ENCODE measurements at regions not wholly inside any gene's neighbourhood (a gene's known extent, or its start where the extent isn't known, plus 50 kb on each side); places are given as distances from the start of the nearest gene placed in this dataset.
A peak's percentile ranks its signal among the peaks of the same experiment; 100 is the strongest.
"Not testable (repeated sequence)": the region's sequence is repeated elsewhere in the genome, so short reads cannot be mapped to it uniquely, and the experiment has no call there.

GRCh38 chr14:98909251-98909944 is 362.6 kb downstream of the BCL11B start:
- intact Hi-C loops (cut with micrococcal nuclease) = no loop called here
- Mint-ChIP-seq H3K27ac (no peak overlapping the region), H3K36me3 (ENCODE audit: low read depth) (no peaks in the 10 kb centered on the region), H3K4me1 (ENCODE audit: low read depth) (peaks cover 25% of the 10 kb centered on the region), H3K9me3 (no peaks in the 10 kb centered on the region), H3K4me3 (no peak overlapping the region), H3K27me3 (ENCODE audit: insufficient read depth) (peaks cover 7% of the 10 kb centered on the region)
- DNase-seq (ENCODE audit: low spot score) = no peak

GRCh38 chr14:98910061-98910460 is 361.9 kb downstream of the BCL11B start:
- intact Hi-C loops (cut with micrococcal nuclease) = no loop called here

GRCh38 chr14:98912655-98913054 is 359.3 kb downstream of the BCL11B start:
- peak; percentile 37 for DNase-seq (ENCODE audit: low spot score)
- intact Hi-C loops (cut with micrococcal nuclease) = no loop called here
- no peaks in the 10 kb centered on the region for H3K36me3 Mint-ChIP-seq (ENCODE audit: low read depth)
- H3K9me3 Mint-ChIP-seq = no peaks in the 10 kb centered on the region
- no peak overlapping the region for H3K4me3 Mint-ChIP-seq
- H3K27ac Mint-ChIP-seq = no peak overlapping the region
- H3K27me3 Mint-ChIP-seq (ENCODE audit: insufficient read depth) = peaks cover 12% of the 10 kb centered on the region
- H3K4me1 Mint-ChIP-seq (ENCODE audit: low read depth) = peaks cover 25% of the 10 kb centered on the region

More at GRCh38 chr14:98910061-98910460, 361.9 kb downstream of the BCL11B start:
- Mint-ChIP-seq H3K36me3 (ENCODE audit: low read depth) (no peaks in the 10 kb centered on the region), H3K4me3 (no peak overlapping the region), H3K4me1 (ENCODE audit: low read depth) (peaks cover 25% of the 10 kb centered on the region), H3K27me3 (ENCODE audit: insufficient read depth) (peaks cover 7% of the 10 kb centered on the region), H3K27ac (no peak overlapping the region), H3K9me3 (no peaks in the 10 kb centered on the region)
- DNase-seq (ENCODE audit: low spot score) = no peak

- peaks cover 12% of the 10 kb centered on the region for H3K27me3 Mint-ChIP-seq (ENCODE audit: insufficient read depth)
- H3K4me1 Mint-ChIP-seq (ENCODE audit: low read depth) = peaks cover 25% of the 10 kb centered on the region
- no peak overlapping the region for H3K27ac Mint-ChIP-seq
- H3K36me3 Mint-ChIP-seq (ENCODE audit: low read depth) = no peaks in the 10 kb centered on the region
- DNase-seq (ENCODE audit: low spot score) = no peak
- no peak overlapping the region for H3K4me3 Mint-ChIP-seq
- intact Hi-C loops (cut with micrococcal nuclease) = no loop called here
- no peaks in the 10 kb centered on the region for H3K9me3 Mint-ChIP-seq
Measured at GRCh38 chr14:98913967-98914650, 357.9 kb downstream of the BCL11B start.

- Mint-ChIP-seq H3K9me3 (no peaks in the 10 kb centered on the region), H3K27me3 (ENCODE audit: insufficient read depth) (peaks cover 12% of the 10 kb centered on the region)
Measured at GRCh38 chr14:98914942-98915341, 357.1 kb downstream of the BCL11B start.

GRCh38 chr14:98915625-98916024 is 356.4 kb downstream of the BCL11B start:
- Mint-ChIP-seq H3K27me3 (ENCODE audit: insufficient read depth) (peaks cover 9% of the 10 kb centered on the region), H3K36me3 (ENCODE audit: low read depth) (no peaks in the 10 kb centered on the region), H3K4me1 (ENCODE audit: low read depth) (peaks cover 25% of the 10 kb centered on the region), H3K4me3 (no peak overlapping the region), H3K27ac (no peak overlapping the region), H3K9me3 (no peaks in the 10 kb centered on the region)
- intact Hi-C loops (cut with micrococcal nuclease) = no loop called here
- no peak for DNase-seq (ENCODE audit: low spot score)

More at GRCh38 chr14:98914942-98915341, 357.1 kb downstream of the BCL11B start:
- DNase-seq (ENCODE audit: low spot score) = no peak
- intact Hi-C loops (cut with micrococcal nuclease) = no loop called here
- Mint-ChIP-seq H3K36me3 (ENCODE audit: low read depth) (no peaks in the 10 kb centered on the region), H3K4me1 (ENCODE audit: low read depth) (peaks cover 25% of the 10 kb centered on the region), H3K27ac (no peak overlapping the region), H3K4me3 (no peak overlapping the region)

GRCh38 chr14:98916036-98916435 is 356.0 kb downstream of the BCL11B start:
- Mint-ChIP-seq H3K36me3 (ENCODE audit: low read depth) (no peaks in the 10 kb centered on the region), H3K4me1 (ENCODE audit: low read depth) (peaks cover 25% of the 10 kb centered on the region), H3K9me3 (no peaks in the 10 kb centered on the region), H3K27ac (no peak overlapping the region), H3K4me3 (no peak overlapping the region), H3K27me3 (ENCODE audit: insufficient read depth) (peaks cover 12% of the 10 kb centered on the region)
- intact Hi-C loops (cut with micrococcal nuclease) = no loop called here
- DNase-seq (ENCODE audit: low spot score) = no peak

GRCh38 chr14:98916476-98916875 is 355.5 kb downstream of the BCL11B start:
- H3K4me1 Mint-ChIP-seq (ENCODE audit: low read depth) = peaks cover 23% of the 10 kb centered on the region
- H3K36me3 Mint-ChIP-seq (ENCODE audit: low read depth) = no peaks in the 10 kb centered on the region
- no peaks in the 10 kb centered on the region for H3K9me3 Mint-ChIP-seq
- peaks cover 12% of the 10 kb centered on the region for H3K27me3 Mint-ChIP-seq (ENCODE audit: insufficient read depth)
- H3K27ac Mint-ChIP-seq = no peak overlapping the region
- no peak overlapping the region for H3K4me3 Mint-ChIP-seq
- intact Hi-C loops (cut with micrococcal nuclease) = no loop called here
- no peak for DNase-seq (ENCODE audit: low spot score)

- intact Hi-C loops (cut with micrococcal nuclease) = no loop called here
- H3K27ac Mint-ChIP-seq = no peak overlapping the region
- no peaks in the 10 kb centered on the region for H3K4me1 Mint-ChIP-seq (ENCODE audit: low read depth)
- DNase-seq (ENCODE audit: low spot score) = no peak
- H3K4me3 Mint-ChIP-seq = no peak overlapping the region
- H3K36me3 Mint-ChIP-seq (ENCODE audit: low read depth) = no peaks in the 10 kb centered on the region
- H3K27me3 Mint-ChIP-seq (ENCODE audit: insufficient read depth) = peaks cover 14% of the 10 kb centered on the region
- H3K9me3 Mint-ChIP-seq = peaks cover 9% of the 10 kb centered on the region
Measured at GRCh38 chr14:98919434-98919833, 352.6 kb downstream of the BCL11B start.

GRCh38 chr14:98921306-98921705 is 350.7 kb downstream of the BCL11B start:
- DNase-seq (ENCODE audit: low spot score); H3K4me3 Mint-ChIP-seq; intact Hi-C loops (cut with micrococcal nuclease); H3K4me1 Mint-ChIP-seq (ENCODE audit: low read depth); H3K9me3 Mint-ChIP-seq; H3K36me3 Mint-ChIP-seq (ENCODE audit: low read depth); H3K27ac Mint-ChIP-seq: not testable (repeated sequence)
- H3K27me3 Mint-ChIP-seq (ENCODE audit: insufficient read depth) = peaks cover 13% of the 10 kb centered on the region

GRCh38 chr14:98923596-98923995 is 348.4 kb downstream of the BCL11B start:
- intact Hi-C loops (cut with micrococcal nuclease) = no loop called here
- no peak for DNase-seq (ENCODE audit: low spot score)
- H3K27me3 Mint-ChIP-seq (ENCODE audit: insufficient read depth) = peaks cover 10% of the 10 kb centered on the region
- H3K4me1 Mint-ChIP-seq (ENCODE audit: low read depth) = peaks cover 14% of the 10 kb centered on the region
- H3K4me3 Mint-ChIP-seq = no peak overlapping the region
- H3K27ac Mint-ChIP-seq = no peak overlapping the region
- H3K36me3 Mint-ChIP-seq (ENCODE audit: low read depth) = no peaks in the 10 kb centered on the region
- peaks cover 9% of the 10 kb centered on the region for H3K9me3 Mint-ChIP-seq

GRCh38 chr14:98924046-98924445 is 348.0 kb downstream of the BCL11B start:
- Mint-ChIP-seq H3K4me1 (ENCODE audit: low read depth) (peaks cover 14% of the 10 kb centered on the region), H3K27ac (no peak overlapping the region), H3K27me3 (ENCODE audit: insufficient read depth) (peaks cover 10% of the 10 kb centered on the region), H3K4me3 (no peak overlapping the region), H3K9me3 (peaks cover 9% of the 10 kb centered on the region), H3K36me3 (ENCODE audit: low read depth) (no peaks in the 10 kb centered on the region)
- intact Hi-C loops (cut with micrococcal nuclease) = no loop called here
- no peak for DNase-seq (ENCODE audit: low spot score)

GRCh38 chr14:98925354-98926040 is 346.5 kb downstream of the BCL11B start:
- Mint-ChIP-seq H3K27me3 (ENCODE audit: insufficient read depth) (peaks cover 10% of the 10 kb centered on the region), H3K4me1 (ENCODE audit: low read depth) (peaks cover 15% of the 10 kb centered on the region), H3K9me3 (peaks cover 9% of the 10 kb centered on the region), H3K27ac (no peak overlapping the region), H3K36me3 (ENCODE audit: low read depth) (no peaks in the 10 kb centered on the region), H3K4me3 (no peak overlapping the region)
- DNase-seq (ENCODE audit: low spot score) = no peak
- intact Hi-C loops (cut with micrococcal nuclease) = no loop called here
